GM19455 (cell line): ENCODE measurements at regions not wholly inside any gene's neighbourhood (a gene's known extent, or its start where the extent isn't known, plus 50 kb on each side); places are given as distances from the start of the nearest gene placed in this dataset.

Experiments
- ATAC-seq: cut with Tn5 transposase; IDR thresholded peaks from one replicate; pipeline ENCODE4 v1.9.1; 2021; ENCODE audit not compliant: unreplicated experiment

GRCh38 chr5:97670447-97670846 is 487.4 kb upstream of the RIOK2 start:
- no peak for ATAC-seq

DNA sequence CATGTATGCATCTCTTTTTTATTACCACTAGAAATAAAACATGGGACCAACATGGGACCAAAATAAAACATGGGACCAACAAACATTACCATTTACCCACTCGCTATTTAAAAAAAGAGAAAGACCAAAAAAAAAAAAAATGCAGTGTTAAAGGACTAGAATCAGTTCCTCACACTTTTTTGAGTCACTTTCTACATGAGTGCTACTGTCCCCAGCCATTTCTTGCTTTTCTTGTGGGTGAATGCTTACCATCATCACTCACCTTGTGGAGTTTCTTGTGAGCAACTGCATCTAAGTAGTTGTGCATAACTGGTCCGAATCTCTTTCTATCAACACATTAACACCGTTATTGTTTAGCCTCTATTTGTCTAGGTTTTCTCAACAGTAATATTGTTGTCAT is 493.6 kb upstream of the RIOK2 start:
- ATAC-seq: no peak

- ATAC-seq: no peak
These were observed 511.0 kb upstream of the RIOK2 start for GRCh38 chr5:97694091-97694490.

- no peak for ATAC-seq
These were observed 531.4 kb upstream of the RIOK2 start for GRCh38 chr5:97714424-97714823.

DNA sequence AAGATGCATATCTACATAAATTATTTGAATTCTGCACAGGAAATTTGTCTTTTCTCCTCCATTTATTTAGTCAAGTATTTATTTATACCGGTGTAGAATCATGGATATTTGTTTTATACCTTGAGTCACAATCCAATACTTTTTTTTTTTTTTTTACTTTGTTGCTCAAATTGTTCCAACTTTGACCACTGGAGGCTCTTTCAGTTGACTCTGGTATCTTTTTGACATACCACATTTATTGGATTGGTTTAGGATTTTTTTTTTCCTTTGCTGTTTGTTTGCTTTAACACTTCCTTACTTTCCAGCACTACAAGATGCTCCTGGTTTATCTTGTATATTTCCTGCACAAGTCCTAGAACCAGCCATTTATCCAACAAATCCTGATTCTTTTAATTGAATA is 543.1 kb upstream of the RIOK2 start:
- ATAC-seq: no peak

DNA sequence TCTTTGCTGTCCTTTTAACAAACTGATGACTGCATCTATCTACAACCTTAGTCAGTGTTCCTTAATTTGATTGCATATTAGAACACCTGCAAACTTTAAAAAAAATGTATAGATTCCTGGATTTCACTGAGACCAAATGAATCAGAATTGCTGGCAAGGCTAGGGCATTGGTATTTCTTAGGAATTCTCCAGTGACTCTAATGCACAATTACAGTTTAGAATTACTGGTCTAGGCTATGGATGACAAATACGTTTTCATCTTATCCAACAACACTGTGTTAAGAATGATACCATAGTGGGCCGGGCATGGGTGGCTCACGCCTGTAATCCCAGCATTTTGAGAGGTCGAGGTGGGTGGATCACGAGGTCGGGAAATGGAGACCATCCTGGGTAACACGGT is 545.9 kb upstream of the RIOK2 start:
- ATAC-seq: no peak

DNA sequence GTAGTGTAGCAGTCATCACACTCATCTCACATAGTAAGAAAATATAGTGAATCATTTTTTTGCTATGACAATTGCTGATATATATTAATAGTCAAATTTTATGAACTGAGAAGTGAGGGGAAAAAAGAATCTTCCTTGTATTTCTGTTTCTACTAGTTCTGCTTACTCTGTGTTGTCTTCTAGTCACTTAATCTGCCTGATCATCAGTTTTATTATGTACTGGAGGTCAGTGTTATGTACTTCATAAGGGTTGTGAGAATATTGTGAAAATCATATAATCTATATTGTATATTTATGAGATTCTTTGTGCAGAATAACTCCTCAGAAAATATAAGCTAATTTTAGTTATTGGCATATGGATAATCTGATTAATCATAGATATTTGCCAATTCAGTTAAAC is 546.9 kb upstream of the RIOK2 start:
- ATAC-seq: no peak

DNA sequence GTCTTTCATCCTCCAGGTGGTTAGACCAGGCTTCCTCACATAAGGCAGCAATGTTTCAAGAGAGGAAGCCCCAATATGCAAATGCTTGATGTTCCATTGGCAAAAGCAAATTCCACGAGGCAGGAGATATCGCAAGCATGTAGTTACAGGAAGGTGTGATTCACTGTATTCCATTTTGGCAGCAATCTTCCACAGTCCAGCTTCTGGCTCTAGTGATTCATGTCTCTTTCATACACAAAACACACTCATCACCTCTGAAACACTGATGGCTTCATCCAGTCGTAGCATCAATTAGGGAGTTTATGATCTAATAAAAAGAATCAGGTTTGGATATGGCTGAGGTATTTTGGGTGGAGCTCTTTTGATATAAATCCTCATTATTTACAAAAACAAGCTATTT is 552.2 kb upstream of the RIOK2 start:
- no peak for ATAC-seq

GRCh38 chr5:97737608-97738007 is 554.6 kb upstream of the RIOK2 start:
- ATAC-seq: no peak

GRCh38 chr5:97745817-97746216 is 562.8 kb upstream of the RIOK2 start:
- no peak for ATAC-seq

DNA sequence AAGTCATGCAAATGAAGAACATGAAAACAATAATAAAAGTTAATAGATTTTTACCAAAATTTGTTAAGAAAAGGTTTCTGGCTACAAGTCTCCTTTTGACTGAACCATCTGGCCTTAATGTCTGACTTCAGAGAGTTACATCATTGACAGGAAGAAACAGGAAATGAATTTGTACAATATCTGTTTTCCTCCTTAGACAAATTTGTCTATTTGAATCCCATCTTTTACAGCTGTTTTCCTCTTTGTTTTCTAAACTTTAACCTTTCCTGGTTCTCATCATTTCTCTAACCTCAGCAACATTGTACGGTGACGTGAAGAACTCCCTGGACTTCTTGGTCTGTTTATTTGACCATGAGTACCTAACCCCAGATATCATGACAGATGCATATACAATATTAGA is 567.5 kb upstream of the RIOK2 start:
- ATAC-seq: no peak

DNA sequence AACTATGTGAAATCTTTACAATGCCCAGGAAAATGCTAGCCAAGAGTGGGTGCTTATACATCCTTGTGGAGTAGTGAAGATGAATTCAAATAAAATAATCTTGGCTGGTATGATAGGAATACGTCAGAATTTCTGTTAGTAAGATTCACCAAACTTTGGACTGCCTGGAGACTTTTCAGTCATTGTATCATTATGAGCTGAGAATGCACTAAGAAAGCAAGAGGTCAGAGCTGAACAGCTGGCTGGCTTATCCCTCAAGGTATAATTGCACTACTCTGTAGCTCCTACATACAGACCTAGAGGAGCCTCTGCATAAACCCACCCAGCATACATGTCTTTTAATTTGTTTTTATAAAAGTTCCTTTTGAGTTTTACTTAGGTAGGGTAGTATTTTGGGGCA is 568.5 kb upstream of the RIOK2 start:
- no peak for ATAC-seq

DNA sequence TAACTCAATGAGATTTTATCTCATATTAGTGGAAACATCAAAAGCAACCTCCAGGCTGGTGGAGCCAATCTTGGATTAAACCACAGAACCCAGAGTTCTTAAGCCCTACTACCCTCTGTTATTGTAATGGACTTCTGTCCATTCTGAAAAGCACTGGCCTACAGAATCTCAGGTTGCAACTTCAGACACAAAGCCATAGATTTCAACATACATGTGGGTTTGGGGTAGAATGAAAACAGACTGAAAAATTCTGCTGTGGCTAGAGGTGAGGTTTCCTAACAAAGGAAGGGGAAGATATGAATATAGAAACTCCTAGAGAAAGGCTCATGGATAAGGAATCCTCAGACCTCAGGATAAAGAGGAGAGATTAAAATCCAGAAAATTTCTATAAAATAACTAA is 569.8 kb upstream of the RIOK2 start:
- ATAC-seq: no peak

DNA sequence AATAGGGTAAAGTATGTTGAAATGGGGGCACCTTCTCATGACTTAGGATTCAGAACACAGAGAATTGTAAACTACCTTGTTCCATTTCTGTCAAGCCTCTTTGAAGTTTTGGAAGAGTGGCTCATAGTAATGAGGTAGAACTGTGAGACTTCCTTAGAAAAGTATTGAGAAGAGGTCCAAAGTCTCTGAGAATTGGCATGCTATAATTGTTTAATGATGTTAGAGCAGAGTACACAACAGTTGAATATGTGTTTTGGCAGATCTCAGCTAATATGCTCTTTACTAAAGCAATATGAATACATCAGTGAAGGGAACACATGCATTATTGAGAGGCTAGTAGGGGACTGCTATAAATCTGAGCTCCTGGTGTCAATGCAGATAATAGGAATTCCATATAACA is 579.4 kb upstream of the RIOK2 start:
- no peak for ATAC-seq

GRCh38 chr5:97764700-97765099 is 581.7 kb upstream of the RIOK2 start:
- ATAC-seq: no peak

- ATAC-seq: no peak
These were observed 595.4 kb upstream of the RIOK2 start for GRCh38 chr5:97778451-97778850.

GRCh38 chr5:97788369-97788768 is 605.3 kb upstream of the RIOK2 start:
- ATAC-seq: no peak

GRCh38 chr5:97797994-97798451 is 615.0 kb upstream of the RIOK2 start:
- ATAC-seq: no peak

DNA sequence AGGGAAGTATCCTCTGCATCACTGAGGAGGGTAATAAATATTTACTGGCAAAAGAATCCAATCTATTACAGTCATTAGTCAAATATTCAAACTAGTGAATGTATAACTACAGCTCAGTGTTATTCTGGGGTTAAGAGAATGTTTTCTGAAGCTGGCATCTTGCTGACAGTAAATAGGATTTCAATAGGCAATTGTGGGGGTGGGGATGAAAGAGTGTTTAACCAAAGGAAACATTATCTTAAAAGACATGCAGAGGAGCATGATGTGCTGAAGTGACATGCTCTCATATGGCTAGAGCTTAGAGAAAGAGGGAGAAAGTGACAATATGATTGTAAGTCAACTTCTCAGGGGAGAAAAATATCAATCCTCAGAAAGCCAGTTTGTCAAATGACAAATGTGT is 618.4 kb upstream of the RIOK2 start:
- ATAC-seq: no peak

DNA sequence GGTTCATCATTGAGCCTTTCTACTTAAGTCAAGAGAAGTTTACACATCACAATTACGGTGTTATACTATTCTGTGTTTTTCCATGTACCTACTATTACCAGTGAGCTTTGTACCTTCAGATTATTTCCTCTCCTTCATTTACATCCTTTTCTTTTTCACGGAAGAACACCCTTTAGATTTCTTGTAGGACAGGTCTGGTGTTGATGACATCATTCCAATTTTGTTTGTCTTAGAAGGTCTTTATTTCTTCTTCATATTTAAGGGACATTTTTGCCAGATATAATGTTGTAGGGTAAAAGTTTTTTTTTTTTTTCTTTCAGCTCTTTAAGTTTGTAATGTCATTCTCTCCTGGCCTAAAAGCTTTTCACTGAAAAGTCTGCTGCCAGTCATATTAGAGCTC is 637.1 kb upstream of the RIOK2 start:
- ATAC-seq: no peak

DNA sequence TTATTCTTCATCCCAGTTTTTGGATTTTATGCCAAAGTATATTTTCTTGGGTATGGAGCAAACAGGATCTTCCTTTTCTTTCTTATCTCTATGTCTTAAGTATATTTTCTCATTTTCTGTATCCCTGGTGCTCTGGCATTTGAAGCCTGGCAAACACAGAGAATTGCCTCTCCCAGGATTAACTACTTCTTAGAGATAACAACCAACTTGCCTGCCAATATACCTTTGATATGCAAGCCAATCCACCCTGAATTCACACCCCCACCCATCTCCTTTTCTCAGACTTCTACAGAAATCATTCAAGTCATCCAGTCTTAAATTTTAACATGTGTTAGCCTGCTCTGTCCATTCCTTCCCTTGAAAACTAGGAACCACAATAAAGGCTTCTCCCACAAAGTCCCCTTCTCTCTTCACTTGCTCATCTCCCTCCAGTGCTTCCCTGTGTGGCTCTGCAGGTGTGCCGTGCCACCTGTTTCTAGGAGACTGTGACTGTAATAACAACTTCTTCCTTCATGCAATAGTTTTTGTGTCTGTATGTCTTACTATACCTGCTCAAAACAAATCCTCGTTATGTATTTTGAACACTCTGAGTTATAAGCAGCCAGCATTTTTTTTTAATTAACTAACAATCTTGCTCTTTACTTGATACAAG is 649.7 kb upstream of the RIOK2 start:
- ATAC-seq: no peak

GRCh38 chr5:97834561-97834960 is 651.5 kb upstream of the RIOK2 start:
- ATAC-seq: no peak

DNA sequence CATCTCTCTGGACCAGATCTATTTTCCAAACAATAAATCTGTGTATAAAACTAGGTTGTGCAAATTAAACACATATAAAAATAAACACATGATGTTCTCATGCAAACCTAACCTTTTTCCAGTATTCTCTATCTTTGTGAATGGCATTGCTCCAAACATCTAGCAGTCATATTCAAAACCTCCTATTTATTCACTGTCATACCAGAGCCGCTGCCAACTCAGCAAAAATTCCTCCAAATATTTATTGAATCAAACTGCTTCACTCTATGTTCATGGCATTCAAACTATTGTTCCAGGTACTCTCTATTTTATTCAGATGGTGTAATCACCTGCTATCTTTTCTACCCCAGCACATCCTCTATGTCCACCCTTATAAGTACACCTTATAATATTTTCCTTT is 652.1 kb upstream of the RIOK2 start:
- ATAC-seq: no peak

DNA sequence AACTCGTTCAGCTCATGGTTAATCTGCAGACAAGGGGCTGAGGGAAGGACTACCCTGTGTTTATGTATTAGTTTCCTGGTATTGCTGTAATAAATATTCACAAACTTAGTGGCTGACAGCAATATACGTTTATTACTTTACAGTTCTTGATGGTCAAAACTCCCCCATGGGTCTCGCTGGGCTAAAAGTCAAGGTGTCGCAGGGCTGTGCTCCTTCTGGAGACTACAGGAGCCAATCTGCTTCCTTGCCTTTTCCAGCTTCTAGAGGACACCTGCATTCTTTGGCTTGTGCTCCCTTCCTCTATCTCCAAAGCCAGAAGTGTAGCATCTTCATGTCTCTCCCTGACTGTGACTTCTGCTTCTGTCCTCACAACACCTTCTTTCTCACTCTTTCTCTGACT is 653.8 kb upstream of the RIOK2 start:
- ATAC-seq: no peak
